ENCODE measurements at regions not wholly inside any gene's neighbourhood (a gene's known extent, or its start where the extent isn't known, plus 50 kb on each side); places are given as distances from the start of the nearest gene placed in this dataset.

DNA sequence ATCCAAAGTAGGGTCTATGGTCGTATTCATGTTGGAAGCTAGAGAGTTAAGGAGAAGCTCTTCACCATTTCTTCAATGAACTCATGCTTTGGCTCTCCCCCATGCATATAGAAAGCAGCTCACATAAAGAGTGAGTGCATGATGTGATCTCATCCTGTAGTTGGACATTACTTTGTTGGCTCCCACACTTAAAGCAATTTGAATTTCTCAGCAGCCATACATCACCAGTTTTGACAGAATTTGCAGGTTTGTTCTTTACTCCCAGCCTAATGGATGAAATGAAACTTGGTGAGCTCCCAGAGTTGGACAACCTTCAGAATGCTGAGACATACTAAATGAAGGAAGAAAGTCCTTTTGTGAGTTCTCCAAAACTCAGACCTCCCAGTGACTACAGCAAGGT is 613.5 kb downstream of the IQCM start:
- ChIA-PET CTCF (ENCODE audit: partially characterized antibody) (interaction anchor here (1.4 kb wide), 1 partner anchor 63 kb away, joined by 3 read pairs; no protein-coding TSS in a partner anchor), POLR2A (ENCODE audit: partially characterized antibody) (no interaction called here)
- Histone ChIP-seq H4K8ac (ENCODE audit: extremely low read depth, insufficient read depth, low read length) (no peak overlapping the region), H3K4me1 (replicated peaks in 1 of 4; ENCODE audit: control insufficient read depth in 3 of 4, insufficient read depth in 4 of 4, low read length in 3 of 4) (no peaks in the 10 kb centered on the region), H3K23ac (ENCODE audit: insufficient read length) (no peak overlapping the region), H2BK5ac (ENCODE audit: low read depth, low read length) (no peak overlapping the region), H3K36me3 (ENCODE audit: control insufficient read depth in 2 of 4, insufficient read depth in 4 of 4, low read length in 3 of 4) (no peaks in the 10 kb centered on the region), H3K56ac (replicated peaks; ENCODE audit: insufficient read length, low read depth, low read length) (no peak overlapping the region), H3K4ac (replicated peaks; ENCODE audit: insufficient read length, low read depth, low read length) (no peak overlapping the region), H3K4me2 (ENCODE audit: insufficient read depth in 1 of 2, low read depth in 2 of 2, low read length in 2 of 2) (no peak overlapping the region), H3K9me3 (ENCODE audit: insufficient read depth in 2 of 2, low read depth in 1 of 2, low read length in 1 of 2) (no peaks in the 10 kb centered on the region), H2BK20ac (ENCODE audit: low read length) (no peak overlapping the region), H4K5ac (ENCODE audit: insufficient read length, low read depth, low read length) (no peak overlapping the region), H3K4me3 (ENCODE audit: extremely low read depth in 1 of 4, insufficient read depth in 2 of 4, low read depth in 3 of 4, low read length in 4 of 4) (no peak overlapping the region), H3K23me2 (ENCODE audit: low read depth, low read length) (no peaks in the 10 kb centered on the region), H3K27me3 (replicated peaks in 1 of 4; ENCODE audit: control insufficient read depth in 3 of 4, extremely low read depth in 1 of 4, insufficient read depth in 3 of 4, low read length in 3 of 4) (no peaks in the 10 kb centered on the region), H3K79me1 (ENCODE audit: low read depth, low read length) (no peaks in the 10 kb centered on the region), H3K79me2 (ENCODE audit: control insufficient read depth in 1 of 2, insufficient read depth in 2 of 2, low read length in 2 of 2) (no peaks in the 10 kb centered on the region), H4K20me1 (replicated peaks in 1 of 2; ENCODE audit: control insufficient read depth in 1 of 2, insufficient read depth in 2 of 2, low read length in 2 of 2) (no peaks in the 10 kb centered on the region), H2AK5ac (ENCODE audit: low read depth, low read length) (no peak overlapping the region), H3K14ac (ENCODE audit: insufficient read length) (no peak overlapping the region), H2BK120ac (replicated peaks; ENCODE audit: low read depth, low read length) (no peak overlapping the region), H2AFZ (ENCODE audit: low read length) (no peak overlapping the region), H2BK12ac (ENCODE audit: low read depth, low read length) (no peak overlapping the region), H3K9ac (replicated peaks in 1 of 4; ENCODE audit: extremely low read depth in 1 of 4, low read depth in 3 of 4, low read length in 3 of 4) (no peak overlapping the region), H3K27ac (ENCODE audit: low read depth, low read length) (no peak overlapping the region), H4K91ac (replicated peaks; ENCODE audit: insufficient read length, low read length) (no peak overlapping the region), H2BK15ac (ENCODE audit: low read length) (no peak overlapping the region), H3K18ac (ENCODE audit: extremely low read depth, low read length) (no peak overlapping the region)
- FAIRE-seq (no peak), DNase-seq (ENCODE audit: low read depth in 1 of 2, low spot score in 2 of 2) (no peak)
- WGBS, 2 experiments (ENCODE audit: extremely low coverage in 1 of 2, insufficient coverage in 1 of 2, insufficient read length in 1 of 2, insufficient replicate concordance in 2 of 2, low coverage in 1 of 2, low lambda C conversion rate in 2 of 2, missing lambda C conversion rate in 1 of 2), result 90% methylated on average over 1 of the region's 1 CpG; no CpG with 5 or more reads in 1 of the 2 experiments
- TF ChIP-seq SP2 (IDR thresholded peaks at IDR 0.05; ENCODE audit: low read length), result no peak
- TF ChIP-seq KDM4A (IDR thresholded peaks at IDR 0.05; ENCODE audit: low read depth, low read length, severe bottlenecking), result no peak
- no peak for TF ChIP-seq RAD21 (IDR thresholded peaks at IDR 0.05 in 1 of 2, conservative IDR thresholded peaks at IDR 0.05 in 1 of 2; ENCODE audit: low read depth in 2 of 2, low read length in 2 of 2)
- no peak for TF ChIP-seq SIN3A (conservative IDR thresholded peaks at IDR 0.05 in 1 of 2, IDR thresholded peaks at IDR 0.05 in 1 of 2; ENCODE audit: low read depth in 1 of 2, low read length in 2 of 2)
- TF ChIP-seq, protein P1, sequence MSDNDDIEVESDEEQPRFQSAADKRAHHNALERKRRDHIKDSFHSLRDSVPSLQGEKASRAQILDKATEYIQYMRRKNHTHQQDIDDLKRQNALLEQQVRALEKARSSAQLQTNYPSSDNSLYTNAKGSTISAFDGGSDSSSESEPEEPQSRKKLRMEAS (IDR thresholded peaks at IDR 0.05), result no peak
- no peak for TF ChIP-seq SAP30 (IDR thresholded peaks at IDR 0.05; ENCODE audit: insufficient read depth, insufficient replicate concordance, low read length)

All from H1 (cell line).